ENCODE measurements at regions not wholly inside any gene's neighbourhood (a gene's known extent, or its start where the extent isn't known, plus 50 kb on each side); places are given as distances from the start of the nearest gene placed in this dataset.

GRCh38 chr20:43318755-43319297 is 129.1 kb upstream of the PTPRT start:
- H3K9me3 ChIP-seq (replicated peaks; ENCODE audit: control insufficient read depth, insufficient read depth, low read length) = no peaks in the 10 kb centered on the region
- H3K4me2 ChIP-seq (ENCODE audit: control insufficient read depth, insufficient read depth) = no peak overlapping the region
- no peak overlapping the region for H2AFZ ChIP-seq (ENCODE audit: control insufficient read depth, low read depth, low read length)
- no TSS peak for BruUV-seq (replicated peaks)
- no peak for DNase-seq (ENCODE audit: low read depth, low spot score)
- H4K20me1 ChIP-seq (ENCODE audit: control insufficient read depth, insufficient read depth) = no peaks in the 10 kb centered on the region
- ATAC-seq = no peak
- no peak overlapping the region for H3K27ac ChIP-seq (ENCODE audit: control insufficient read depth, insufficient read depth)
- in situ Hi-C loops (cut with MboI) (no loop called here), intact Hi-C loops (cut with micrococcal nuclease; ENCODE audit: unreplicated experiment) (no loop called here)
- CTCF ChIA-PET = no interaction called here
- no peaks in the 10 kb centered on the region for H3K36me3 ChIP-seq (ENCODE audit: control insufficient read depth in 2 of 2, insufficient read depth in 2 of 2, low read length in 1 of 2)
- H3K9ac ChIP-seq (ENCODE audit: control insufficient read depth, insufficient read depth, low read length) = no peak overlapping the region
- H3K4me3 ChIP-seq = no peak overlapping the region
- POLR2A ChIA-PET = no interaction called here
- no peak for FAIRE-seq
- SMC1A ChIA-PET (ENCODE audit: uncharacterized antibody, unreplicated experiment) = no interaction called here
- no peak for TF ChIP-seq PML (IDR thresholded peaks at IDR 0.05; ENCODE audit: low read length)
- no peak for TF ChIP-seq FOXM1 (IDR thresholded peaks at IDR 0.05; ENCODE audit: low read depth, low read length)
- TF ChIP-seq BMI1 (IDR thresholded peaks at IDR 0.05; ENCODE audit: borderline replicate concordance) = no peak
- no peak for TF ChIP-seq FOXK2 (IDR thresholded peaks at IDR 0.05)
- no peak for TF ChIP-seq ZBED1 (IDR thresholded peaks at IDR 0.05; ENCODE audit: borderline replicate concordance)
- no peaks in the 10 kb centered on the region for H3K27me3 ChIP-seq (replicated peaks in 1 of 2; ENCODE audit: control insufficient read depth in 2 of 2, insufficient read depth in 2 of 2, low read length in 1 of 2)
- RAD21 ChIA-PET (ENCODE audit: unreplicated experiment) = no interaction called here
- WGBS (ENCODE audit: insufficient coverage, insufficient replicate concordance, low lambda C conversion rate, missing lambda C conversion rate) = 28% methylated on average over 5 of the region's 5 CpGs
- no peaks in the 10 kb centered on the region for H3K79me2 ChIP-seq (ENCODE audit: control insufficient read depth, insufficient read depth, low read length)
- H3K4me1 ChIP-seq (ENCODE audit: control insufficient read depth, insufficient read depth, low read length) = no peaks in the 10 kb centered on the region

GRCh38 chr20:43316271-43316670 is 126.6 kb upstream of the PTPRT start:
- Histone ChIP-seq H2AFZ (ENCODE audit: control insufficient read depth, low read depth, low read length) (no peak overlapping the region), H3K9me3 (replicated peaks; ENCODE audit: control insufficient read depth, insufficient read depth, low read length) (no peaks in the 10 kb centered on the region), H3K79me2 (ENCODE audit: control insufficient read depth, insufficient read depth, low read length) (no peaks in the 10 kb centered on the region), H3K36me3 (ENCODE audit: control insufficient read depth in 2 of 2, insufficient read depth in 2 of 2, low read length in 1 of 2) (no peaks in the 10 kb centered on the region), H3K9ac (ENCODE audit: control insufficient read depth, insufficient read depth, low read length) (no peak overlapping the region), H4K20me1 (ENCODE audit: control insufficient read depth, insufficient read depth) (no peaks in the 10 kb centered on the region), H3K4me3 (no peak overlapping the region), H3K27me3 (replicated peaks in 1 of 2; ENCODE audit: control insufficient read depth in 2 of 2, insufficient read depth in 2 of 2, low read length in 1 of 2) (no peaks in the 10 kb centered on the region), H3K27ac (ENCODE audit: control insufficient read depth, insufficient read depth) (no peak overlapping the region), H3K4me1 (ENCODE audit: control insufficient read depth, insufficient read depth, low read length) (no peaks in the 10 kb centered on the region), H3K4me2 (ENCODE audit: control insufficient read depth, insufficient read depth) (no peak overlapping the region)
- POLR2A ChIA-PET = no interaction called here
- intact Hi-C loops (cut with micrococcal nuclease; ENCODE audit: unreplicated experiment) = no loop called here
- ATAC-seq = no peak
- RAD21 ChIA-PET (ENCODE audit: unreplicated experiment) = no interaction called here
- no TSS peak for BruUV-seq (replicated peaks)
- in situ Hi-C loops (cut with MboI) = no loop called here
- CTCF ChIA-PET = no interaction called here
- FAIRE-seq = no peak
- SMC1A ChIA-PET (ENCODE audit: uncharacterized antibody, unreplicated experiment) = no interaction called here
- no peak for DNase-seq (ENCODE audit: low read depth, low spot score)
- 33% methylated on average over 3 of the region's 3 CpGs for WGBS (ENCODE audit: insufficient coverage, insufficient replicate concordance, low lambda C conversion rate, missing lambda C conversion rate)
- no peak for TF ChIP-seq FOXM1 (IDR thresholded peaks at IDR 0.05; ENCODE audit: low read depth, low read length)
- no peak for TF ChIP-seq GABPA (IDR thresholded peaks at IDR 0.05; ENCODE audit: low read depth)
- no peak for TF ChIP-seq KLF5 (IDR thresholded peaks at IDR 0.05; ENCODE audit: partially characterized antibody)
- no peak for TF ChIP-seq HDAC6 (IDR thresholded peaks at IDR 0.05; ENCODE audit: unreplicated experiment)
- TF ChIP-seq EZH2 (IDR thresholded peaks at IDR 0.05; ENCODE audit: borderline replicate concordance, control insufficient read depth, low read depth, low read length) = no peak
- no peak for TF ChIP-seq TBL1XR1 (IDR thresholded peaks at IDR 0.05; ENCODE audit: low read depth, low read length)
- TF ChIP-seq NRF1 (conservative IDR thresholded peaks at IDR 0.05; ENCODE audit: low read depth, low read length) = no peak
- no peak for TF ChIP-seq GATAD2B (conservative IDR thresholded peaks at IDR 0.05; ENCODE audit: low read depth)
- no peak for TF ChIP-seq CEBPZ (IDR thresholded peaks at IDR 0.05; ENCODE audit: low read depth, low read length)
- TF ChIP-seq NKRF (conservative IDR thresholded peaks at IDR 0.05) = no peak
- no peak for TF ChIP-seq IKZF1 (conservative IDR thresholded peaks at IDR 0.05)

Data from GM12878 (cell line).